ENCODE measurements at regions not wholly inside any gene's neighbourhood (a gene's known extent, or its start where the extent isn't known, plus 50 kb on each side); places are given as distances from the start of the nearest gene placed in this dataset.

- no peak for DNase-seq (ENCODE audit: low read depth)
- no peak for TF ChIP-seq CTCF (IDR thresholded peaks at IDR 0.05; ENCODE audit: low read depth, low read length, missing control alignments)
- in situ Hi-C loops (cut with HindIII; ENCODE audit: low sequenced_read_pairs), result no loop called here
- no peak overlapping the region for H3K4me3 ChIP-seq (ENCODE audit: low read depth, low read length)
Measured at GRCh38 chr3:157948605-157949383, 157.4 kb downstream of the SHOX2 start.

DNA sequence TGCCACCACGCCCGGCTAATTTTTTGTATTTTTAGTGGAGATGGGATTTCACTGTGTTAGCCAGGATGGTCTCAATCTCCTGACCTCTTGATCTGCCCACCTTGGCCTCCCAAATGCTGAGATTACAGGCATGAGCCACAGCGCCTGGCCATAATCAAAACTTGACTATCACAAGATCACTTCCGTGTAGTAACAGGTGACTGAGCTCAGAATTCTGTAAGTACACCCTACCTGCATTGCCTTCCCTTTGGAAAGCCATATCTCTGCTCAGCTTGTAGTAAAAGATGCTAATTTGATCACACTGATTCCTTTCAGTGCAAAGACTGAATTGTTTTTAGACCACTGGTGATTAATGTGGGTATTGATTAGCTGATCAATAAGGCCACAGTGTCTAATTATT lies 167.1 kb downstream of the SHOX2 start:
- DNase-seq (ENCODE audit: low read depth), result no peak
- in situ Hi-C loops (cut with HindIII; ENCODE audit: low sequenced_read_pairs), result no loop called here
- no peak for TF ChIP-seq CTCF (IDR thresholded peaks at IDR 0.05; ENCODE audit: low read depth, low read length, missing control alignments)
- no peak overlapping the region for H3K4me3 ChIP-seq (ENCODE audit: low read depth, low read length)

DNA sequence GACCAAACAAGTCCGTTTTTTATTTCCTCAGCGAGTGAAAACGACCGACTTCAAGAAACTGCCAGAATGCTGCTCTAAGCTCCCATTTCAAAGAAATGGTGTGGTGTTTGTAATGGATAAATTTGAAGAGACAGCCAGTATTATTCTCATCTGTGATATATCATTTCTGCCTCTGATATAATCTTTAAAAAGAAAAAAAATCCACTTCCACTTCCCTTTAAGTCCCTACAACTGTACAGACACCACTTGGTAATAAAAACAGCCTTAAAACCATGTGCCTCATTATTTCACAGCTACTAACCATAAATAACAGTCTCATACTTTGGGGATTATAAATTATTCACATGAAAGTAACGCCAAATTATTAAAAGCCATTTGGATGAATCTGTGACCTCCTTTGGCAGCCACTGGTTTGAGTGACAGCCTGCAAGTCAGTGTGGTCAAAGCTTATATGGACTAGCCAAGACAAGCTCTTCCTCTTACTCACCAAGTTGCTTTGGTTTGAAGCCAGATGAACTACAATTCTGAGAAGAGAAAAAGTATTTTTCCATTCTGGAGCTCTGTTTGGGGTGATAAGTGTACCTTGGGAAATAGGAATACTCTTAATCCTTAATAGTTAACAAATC lies 168.0 kb downstream of the SHOX2 start:
- no peak for TF ChIP-seq CTCF (IDR thresholded peaks at IDR 0.05; ENCODE audit: low read depth, low read length, missing control alignments)
- no peak overlapping the region for H3K4me3 ChIP-seq (ENCODE audit: low read depth, low read length)
- peak; percentile 8 for DNase-seq (ENCODE audit: low read depth)
- in situ Hi-C loops (cut with HindIII; ENCODE audit: low sequenced_read_pairs), result no loop called here

GRCh38 chr3:157931517-157931916 lies 174.7 kb downstream of the SHOX2 start:
- no peak for DNase-seq (ENCODE audit: low read depth)
- TF ChIP-seq CTCF (IDR thresholded peaks at IDR 0.05; ENCODE audit: low read depth, low read length, missing control alignments), result no peak
- no peak overlapping the region for H3K4me3 ChIP-seq (ENCODE audit: low read depth, low read length)
- in situ Hi-C loops (cut with HindIII; ENCODE audit: low sequenced_read_pairs), result no loop called here

- in situ Hi-C loops (cut with HindIII; ENCODE audit: low sequenced_read_pairs), result no loop called here
- DNase-seq (ENCODE audit: low read depth), result no peak
- no peak overlapping the region for H3K4me3 ChIP-seq (ENCODE audit: low read depth, low read length)
- TF ChIP-seq CTCF (IDR thresholded peaks at IDR 0.05; ENCODE audit: low read depth, low read length, missing control alignments), result no peak
Measured at GRCh38 chr3:157930000-157930780, 176.0 kb downstream of the SHOX2 start.

- DNase-seq (ENCODE audit: low read depth), result no peak
- no peak overlapping the region for H3K4me3 ChIP-seq (ENCODE audit: low read depth, low read length)
- in situ Hi-C loops (cut with HindIII; ENCODE audit: low sequenced_read_pairs), result no loop called here
- no peak for TF ChIP-seq CTCF (IDR thresholded peaks at IDR 0.05; ENCODE audit: low read depth, low read length, missing control alignments)
Measured at GRCh38 chr3:157926822-157927221, 179.4 kb downstream of the SHOX2 start.

All from astrocyte of the cerebellum (primary cell).